GM19452 (cell line): ENCODE measurements at regions not wholly inside any gene's neighbourhood (a gene's known extent, or its start where the extent isn't known, plus 50 kb on each side); places are given as distances from the start of the nearest gene placed in this dataset.
A peak's percentile ranks its signal among the peaks of the same experiment; 100 is the strongest.
"Not testable (repeated sequence)": the region's sequence is repeated elsewhere in the genome, so short reads cannot be mapped to it uniquely, and the experiment has no call there.

Experiments
- ATAC-seq: cut with Tn5 transposase; IDR thresholded peaks from one replicate; pipeline ENCODE4 v1.9.1; 2021; ENCODE audit not compliant: unreplicated experiment

GRCh38 chr7:152543799-152544198, 108.0 kb upstream of the KMT2C start:
- no peak for ATAC-seq

- ATAC-seq: no peak
These were observed 106.1 kb upstream of the KMT2C start for GRCh38 chr7:152541892-152542291.

GRCh38 chr7:152539190-152539495, 103.3 kb upstream of the KMT2C start:
- not testable (repeated sequence) for ATAC-seq

- ATAC-seq: not testable (repeated sequence)
These were observed 102.8 kb upstream of the KMT2C start for GRCh38 chr7:152538346-152539189.

- no peak for ATAC-seq
These were observed 101.8 kb upstream of the KMT2C start for GRCh38 chr7:152537639-152538038.

GRCh38 chr7:152528612-152529011, 92.8 kb upstream of the KMT2C start:
- ATAC-seq: no peak

GRCh38 chr7:152527610-152528032, 91.8 kb upstream of the KMT2C start:
- no peak for ATAC-seq

GRCh38 chr7:152523916-152524315, 88.1 kb upstream of the KMT2C start:
- ATAC-seq: no peak

- ATAC-seq: no peak
These were observed 86.8 kb upstream of the KMT2C start for GRCh38 chr7:152522571-152523067.

GRCh38 chr7:152521420-152522337, 85.9 kb upstream of the KMT2C start:
- ATAC-seq: no peak

GRCh38 chr7:152520861-152521302, 85.1 kb upstream of the KMT2C start:
- no peak for ATAC-seq

GRCh38 chr7:152519290-152519689, 83.5 kb upstream of the KMT2C start:
- no peak for ATAC-seq

- no peak for ATAC-seq
These were observed 80.4 kb upstream of the KMT2C start for GRCh38 chr7:152516216-152516615.

GRCh38 chr7:152515266-152515950, 79.6 kb upstream of the KMT2C start:
- not testable (repeated sequence) for ATAC-seq

GRCh38 chr7:152514771-152515105, 78.9 kb upstream of the KMT2C start:
- ATAC-seq: no peak

GRCh38 chr7:152513861-152514770, 78.3 kb upstream of the KMT2C start:
- no peak for ATAC-seq

- ATAC-seq: peak; percentile 60
These were observed 76.9 kb upstream of the KMT2C start for GRCh38 chr7:152512706-152513105.

GRCh38 chr7:152511736-152512135, 75.9 kb upstream of the KMT2C start:
- ATAC-seq: no peak

GRCh38 chr7:152508701-152509100, 72.9 kb upstream of the KMT2C start:
- ATAC-seq: no peak

- ATAC-seq: no peak
These were observed 69.8 kb upstream of the KMT2C start for GRCh38 chr7:152505606-152506005.
